Activated naive CD4-positive, alpha-beta T cell (primary cell): ENCODE measurements at regions not wholly inside any gene's neighbourhood (a gene's known extent, or its start where the extent isn't known, plus 50 kb on each side); places are given as distances from the start of the nearest gene placed in this dataset.

Experiments
- DNase-seq, 4 experiments: peaks; one replicate each; lab custom pipeline; 2025; lab: John Stamatoyannopoulos, UW

DNA sequence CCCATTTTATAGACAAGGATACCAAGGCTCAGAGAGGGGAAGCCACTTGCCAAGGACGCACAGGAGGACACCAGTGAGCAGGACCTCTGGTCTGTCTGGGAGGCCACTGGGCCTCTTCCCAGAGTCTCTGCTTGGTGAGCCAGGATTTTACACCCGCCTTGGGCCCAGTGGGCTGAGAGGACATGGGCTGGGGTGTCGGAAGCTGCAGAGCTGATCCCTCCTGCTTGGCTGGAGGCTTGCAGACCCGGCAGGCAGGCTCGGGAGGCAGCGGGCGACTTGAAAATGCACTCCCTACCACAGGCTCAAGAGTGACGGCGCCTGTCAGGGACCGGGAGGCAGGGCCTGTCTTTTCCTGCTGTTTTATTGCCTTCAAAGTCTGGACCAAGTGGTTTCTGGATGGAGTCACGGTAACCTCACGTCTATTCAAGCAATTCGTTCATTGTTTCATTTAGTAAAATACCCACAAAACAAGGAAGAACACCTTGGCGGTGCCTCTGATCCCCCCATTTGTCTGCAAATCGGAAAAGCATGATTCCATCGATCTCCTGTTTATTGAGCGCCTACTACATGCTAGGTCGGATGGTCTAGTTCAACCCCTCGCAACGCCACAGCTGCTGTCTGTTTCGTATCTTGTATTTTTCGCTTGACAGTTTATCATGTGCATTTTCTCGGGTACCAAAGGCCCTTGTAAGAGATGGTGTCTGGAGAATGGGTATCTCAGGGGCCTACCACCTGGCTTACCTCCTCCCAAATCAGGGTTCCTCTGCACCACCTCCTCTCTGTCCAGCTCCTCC is 108.1 kb upstream of the IER5L start:
- no peak for DNase-seq

DNA sequence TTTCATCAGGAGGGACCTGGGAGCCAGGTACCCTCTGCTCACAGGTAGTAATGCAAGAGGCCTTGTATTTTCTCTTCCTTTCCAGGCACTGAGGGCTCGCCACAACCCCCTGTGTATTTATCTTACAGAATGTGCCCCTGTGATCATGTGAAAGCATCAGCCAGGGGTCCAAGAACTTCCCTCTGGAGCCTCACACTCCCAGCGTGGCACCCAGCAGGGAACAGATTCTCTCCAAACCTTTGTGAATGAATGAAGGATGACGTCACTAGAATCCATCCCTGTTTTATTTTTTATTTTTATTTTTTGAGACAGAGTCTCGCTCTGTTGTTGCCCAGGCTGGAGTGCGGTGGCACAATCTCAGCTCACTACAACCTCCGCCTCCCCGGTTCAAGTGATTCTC is 107.3 kb upstream of the IER5L start:
- DNase-seq: no peak

DNA sequence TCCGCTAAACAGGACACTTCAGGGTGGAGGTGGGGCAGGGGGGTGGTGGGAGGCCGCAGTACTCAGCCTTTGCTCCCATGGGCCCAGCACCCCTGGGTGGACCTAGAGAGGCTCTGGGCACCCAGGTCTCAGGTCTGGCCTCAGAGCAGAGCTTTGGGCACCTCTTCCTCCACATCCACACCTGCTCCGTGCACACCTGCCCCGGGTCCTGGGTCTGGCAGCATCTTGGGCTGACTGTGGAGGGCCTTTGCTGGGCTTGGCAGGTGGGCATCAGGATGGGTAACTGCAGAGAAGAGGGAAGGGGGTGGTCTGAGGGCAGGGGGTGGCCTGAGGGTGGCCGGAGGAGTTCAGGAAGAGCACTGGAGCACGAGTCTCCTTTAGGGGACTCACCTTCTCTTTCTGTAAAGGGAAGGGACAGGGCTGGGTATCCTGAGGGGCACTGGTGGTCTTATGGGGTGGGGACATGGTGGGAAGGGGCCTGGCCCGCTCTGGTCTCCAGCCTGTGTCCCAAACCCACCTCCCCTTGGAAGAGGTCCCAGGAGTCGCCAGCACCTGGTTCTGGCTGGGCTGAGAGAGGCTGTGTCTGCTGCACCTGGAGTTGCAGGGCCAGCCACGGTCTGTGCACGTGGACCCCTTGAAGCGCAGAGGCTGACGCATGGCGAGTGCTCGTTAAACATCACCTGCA is 106.7 kb upstream of the IER5L start:
- DNase-seq: no peak

- DNase-seq: no peak
Measured at GRCh38 chr9:129283705-129284606, 105.9 kb upstream of the IER5L start.

- DNase-seq: no peak
Measured at GRCh38 chr9:129283291-129283691, 105.2 kb upstream of the IER5L start.

GRCh38 chr9:129282731-129283211 is 104.7 kb upstream of the IER5L start:
- no peak for DNase-seq

GRCh38 chr9:129282272-129282671 is 104.2 kb upstream of the IER5L start:
- no peak for DNase-seq

- DNase-seq: no peak
Measured at GRCh38 chr9:129281506-129282145, 103.6 kb upstream of the IER5L start.

DNA sequence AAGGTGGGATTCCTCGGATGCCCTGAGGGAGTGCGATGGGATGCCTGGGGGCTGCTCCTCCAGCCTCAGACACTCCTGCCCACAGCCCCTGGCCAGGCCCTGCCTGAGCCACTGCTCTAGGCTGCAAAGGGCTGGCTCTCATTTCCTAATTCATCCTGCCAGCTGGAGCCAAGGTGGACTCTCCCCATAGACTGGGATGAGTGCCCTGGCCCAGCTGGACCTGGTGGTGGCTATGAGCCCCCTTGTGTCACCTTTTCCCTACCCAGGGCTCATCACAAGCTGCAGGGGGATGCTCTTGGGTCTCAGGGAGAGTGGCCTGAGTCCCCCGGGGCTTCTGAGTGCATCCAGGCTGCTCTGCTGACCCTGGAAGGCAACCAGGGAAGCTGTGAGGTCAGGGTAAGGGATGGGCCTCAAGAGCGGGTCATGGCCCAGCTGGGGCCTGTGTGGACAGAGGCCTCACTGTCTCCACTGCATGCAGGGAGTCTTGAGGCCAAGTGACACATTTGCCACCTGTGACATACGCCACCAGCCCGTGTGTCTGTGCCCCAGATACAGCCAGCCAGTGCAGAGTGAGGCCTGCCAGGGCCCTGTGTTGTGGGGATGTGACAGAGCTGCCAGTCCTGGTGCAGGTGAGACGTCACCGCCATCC is 102.7 kb upstream of the IER5L start:
- DNase-seq: no peak

GRCh38 chr9:129280236-129280622 is 102.2 kb upstream of the IER5L start:
- no peak for DNase-seq

DNA sequence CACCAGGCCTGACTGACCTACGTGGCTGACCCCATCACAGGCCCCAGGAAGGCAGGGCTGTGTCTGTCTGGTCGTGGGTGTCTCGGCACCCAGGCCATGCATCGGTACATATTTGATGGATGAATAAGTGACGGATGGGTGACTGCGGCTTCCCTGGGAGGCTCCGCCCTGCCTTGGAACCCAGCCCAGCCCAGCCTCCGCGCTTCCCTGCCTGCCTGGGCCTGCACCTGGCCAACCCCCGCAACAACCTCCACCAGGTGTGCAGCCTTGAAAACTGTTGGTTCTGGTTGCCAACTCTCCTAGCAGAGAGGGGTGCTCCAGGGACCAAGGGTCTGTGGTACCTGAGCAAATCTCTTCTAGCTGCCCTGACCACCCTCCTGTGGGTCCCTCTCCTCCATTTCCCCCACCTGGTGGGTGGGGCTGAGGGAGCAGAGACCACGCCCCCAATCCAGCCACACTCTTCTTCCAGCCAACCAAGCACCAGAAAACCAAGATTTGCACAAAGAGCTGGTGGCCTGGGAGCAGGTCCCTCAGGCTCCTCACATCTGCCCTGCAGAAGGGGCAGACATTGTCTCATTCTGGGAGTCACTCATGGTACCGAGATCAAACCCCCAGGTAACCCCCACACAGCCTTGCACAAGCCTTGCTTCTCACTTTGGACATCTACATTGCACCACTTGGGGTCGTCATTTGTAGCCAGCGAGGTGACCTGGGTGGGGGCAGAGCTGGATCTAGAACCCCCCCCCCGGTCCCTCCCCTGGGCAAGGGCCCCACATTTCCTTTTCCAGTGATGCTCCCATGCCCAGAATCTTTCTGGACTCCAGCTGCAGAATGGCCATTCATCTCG is 100.6 kb upstream of the IER5L start:
- no peak for DNase-seq

DNA sequence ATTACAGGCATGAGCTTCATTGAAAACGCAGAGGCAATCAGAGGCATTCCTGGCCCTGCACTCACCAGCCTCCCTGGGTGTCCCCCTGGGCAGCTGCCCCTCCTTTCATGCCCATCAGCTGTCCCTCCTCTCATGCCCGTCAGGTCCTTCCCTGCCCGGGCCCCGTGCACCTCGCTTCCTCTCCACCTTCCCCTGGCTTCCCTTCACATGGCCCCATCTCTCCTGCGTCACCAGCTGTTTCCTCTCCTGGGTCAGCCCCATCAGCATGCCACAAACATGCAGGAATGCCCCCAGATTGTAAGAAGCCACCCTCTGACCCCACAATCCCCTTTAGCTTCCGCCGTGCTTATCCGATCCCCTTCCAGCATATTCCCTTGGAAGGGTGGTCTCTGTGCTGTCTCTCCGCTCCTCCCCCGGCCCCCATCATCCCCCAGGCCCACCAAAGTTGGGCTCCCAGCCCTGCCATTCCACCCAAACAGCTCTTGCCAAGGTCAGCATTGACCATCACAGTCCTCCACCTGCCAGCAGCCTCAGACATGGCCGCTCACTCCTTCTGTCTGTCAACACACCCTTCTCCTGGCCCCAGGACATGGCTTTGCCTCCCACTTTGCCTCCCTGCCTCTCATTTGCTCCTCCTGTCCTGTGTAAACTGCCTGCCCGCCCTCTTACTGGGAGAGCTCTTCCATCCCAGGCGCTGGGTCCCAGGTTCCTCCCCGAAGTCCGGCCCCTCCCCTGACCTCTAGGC is 98.6 kb upstream of the IER5L start:
- DNase-seq: no peak

DNA sequence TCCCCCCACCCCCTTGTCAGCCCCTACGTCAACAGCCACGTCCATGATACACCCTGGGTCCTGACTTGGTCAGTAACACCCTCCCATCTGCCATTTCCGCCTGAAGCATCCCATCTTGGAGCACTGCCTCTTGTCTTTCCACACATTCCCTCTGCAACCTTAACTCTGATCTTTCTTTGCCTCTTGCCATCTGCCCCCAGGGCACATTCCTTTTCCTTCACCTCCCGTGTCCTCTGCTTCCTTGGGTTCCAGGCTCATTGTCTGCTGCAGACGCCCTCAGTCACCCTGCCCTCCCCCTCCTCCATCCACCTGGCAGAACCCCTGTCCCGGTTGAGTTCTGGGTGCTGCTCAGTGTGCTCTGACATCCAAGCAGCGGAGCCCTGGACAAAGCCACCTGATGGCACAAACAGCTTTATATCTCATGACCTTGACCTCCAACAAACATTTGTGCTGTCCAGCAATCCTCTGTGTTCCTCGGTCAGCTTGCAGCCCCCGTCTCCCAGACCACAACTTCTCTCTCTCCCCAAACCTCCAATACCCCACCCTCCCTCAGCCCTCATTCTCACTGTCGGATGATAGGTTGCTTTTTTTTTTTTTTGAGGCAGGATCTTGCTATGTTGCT is 97.7 kb upstream of the IER5L start:
- DNase-seq: no peak

DNA sequence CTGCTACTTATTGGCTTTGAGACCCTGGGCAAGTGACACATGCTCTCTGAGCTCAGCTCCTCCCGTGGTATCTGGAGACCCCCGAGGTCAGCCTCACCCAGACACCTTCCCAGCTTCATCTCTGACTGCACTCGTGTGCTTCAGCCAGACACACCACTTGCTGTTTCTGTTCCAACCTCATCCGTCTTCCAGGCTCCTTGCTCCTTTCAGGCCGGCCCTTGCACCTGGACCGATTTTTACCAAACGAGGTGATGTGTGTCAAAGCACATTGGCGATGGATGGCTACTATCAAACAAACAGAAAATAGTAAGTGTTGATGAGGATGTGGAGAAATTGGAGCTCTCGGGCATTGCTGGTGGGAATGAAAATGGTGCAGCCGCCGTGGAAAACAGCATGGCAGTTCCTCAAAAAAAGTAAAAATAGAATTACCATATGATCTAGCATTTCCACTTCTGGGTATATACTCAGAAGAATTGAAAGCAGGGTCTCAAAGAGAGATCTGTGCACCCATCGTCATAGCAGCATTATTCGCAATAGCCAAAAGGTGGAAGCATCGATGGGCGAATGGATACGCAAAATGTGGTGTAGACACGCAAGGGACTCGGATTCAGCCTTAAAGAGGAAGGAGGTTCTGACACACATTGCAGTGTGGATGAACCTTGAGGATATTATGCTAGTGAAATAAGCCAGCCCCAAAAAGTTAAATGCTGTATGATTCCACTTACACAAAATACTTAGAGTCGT is 96.1 kb upstream of the IER5L start:
- no peak for DNase-seq

GRCh38 chr9:129273136-129273895 is 95.3 kb upstream of the IER5L start:
- no peak for DNase-seq

- DNase-seq: no peak
Measured at GRCh38 chr9:129272348-129273025, 94.4 kb upstream of the IER5L start.

DNA sequence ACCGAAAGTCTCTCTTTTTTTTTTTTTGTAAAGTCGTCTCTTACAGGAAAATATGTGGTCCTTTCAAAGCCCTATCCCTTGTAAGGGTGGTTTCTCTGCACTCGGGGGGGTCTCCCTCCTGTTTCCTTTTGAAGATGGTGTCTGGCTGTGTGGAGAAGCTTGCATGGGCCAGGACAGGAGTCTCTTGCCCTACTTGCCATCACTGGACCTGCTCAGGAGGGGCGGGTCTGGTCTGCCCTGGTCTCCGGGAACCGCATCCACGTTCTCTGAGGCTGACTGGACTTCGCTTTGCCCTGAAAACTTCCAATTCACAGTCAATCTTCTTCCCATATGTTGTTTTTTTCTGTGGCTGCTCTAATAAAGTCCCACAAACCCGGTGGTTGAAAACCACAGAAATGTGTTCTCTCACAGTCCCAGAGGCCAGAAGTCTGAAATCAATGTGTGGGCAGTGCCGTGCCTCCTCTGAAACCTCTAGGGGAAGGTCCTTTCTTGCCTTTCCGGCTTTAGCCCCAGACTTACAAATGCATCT is 92.9 kb upstream of the IER5L start:
- no peak for DNase-seq
